GM12878 (cell line): ENCODE measurements at regions not wholly inside any gene's neighbourhood (a gene's known extent, or its start where the extent isn't known, plus 50 kb on each side); places are given as distances from the start of the nearest gene placed in this dataset.

Source experiments
- ATAC-seq: fragments of 200-7000 bp; cut with Tn5 transposase; 3 replicates; pipeline ENCODE4 v1.9.1; 2020; ENCODE audit warnings: mild to moderate bottlenecking, moderate library complexity
- BruUV-seq: library from RNA; stranded (reverse); fragments of 400-500 nt; replicated peaks from 2 replicates; lab custom pipeline; 2021; lab: Mats Ljungman, UMichigan
- CTCF ChIA-PET: fragments of 300-600 bp; sonication (Branson Sonifier 250); formaldehyde crosslinking; extraction: SDS; loops from one replicate; lab custom pipeline; 2021; ENCODE audit warnings: inconsistent platforms; lab: Yijun Ruan, JAX
- POLR2A ChIA-PET: fragments of 350-600 bp; formaldehyde crosslinking; extraction: SDS; loops from one replicate; lab custom pipeline; 2021; ENCODE audit warnings: inconsistent platforms; lab: Charles Lee
- RAD21 ChIA-PET: fragments of 300-600 bp; sonication (Branson Sonifier 250); formaldehyde crosslinking; loops from one replicate; lab custom pipeline; 2023; ENCODE audit warnings: antibody characterized with exemption; ENCODE audit not compliant: unreplicated experiment; lab: Charles Lee
- SMC1A ChIA-PET: fragments of 300-600 bp; sonication (Branson Sonifier 250); formaldehyde crosslinking; loops from one replicate; lab custom pipeline; 2023; ENCODE audit not compliant: unreplicated experiment, uncharacterized antibody; lab: Charles Lee
- DNase-seq: peaks from one replicate; pipeline ENCODE4 v3.0.0-alpha.2; 2011; ENCODE audit warnings: low read depth, low spot score
- FAIRE-seq: peaks from 3 replicates; lab custom pipeline; 2011; peaks lifted over from hg19 to GRCh38; lab: Jason Lieb, UNC
- H2AFZ ChIP-seq: 2 replicates; pipeline ENCODE4 v1.6.0; 2011; ENCODE audit warnings: low read depth, low read length, control low read depth; ENCODE audit not compliant: control insufficient read depth
- H3K27ac ChIP-seq: 2 replicates; pipeline ENCODE4 v1.5.1; 2011; ENCODE audit warnings: control low read depth; ENCODE audit not compliant: control insufficient read depth, insufficient read depth
- H3K27me3 ChIP-seq, 2 experiments: replicated peaks in 1 of 2; 2 replicates each; pipeline versions ENCODE4 v1.6.0 to v1.6.1; 2011; ENCODE audit warnings: low read length in 1 of 2; ENCODE audit not compliant: control insufficient read depth in 2 of 2, insufficient read depth in 2 of 2
- H3K36me3 ChIP-seq, 2 experiments: 2 replicates each; pipeline ENCODE4 v1.5.1; 2011; ENCODE audit warnings: low read length in 1 of 2; ENCODE audit not compliant: control insufficient read depth in 2 of 2, insufficient read depth in 2 of 2
- H3K4me1 ChIP-seq: 2 replicates; pipeline ENCODE4 v1.6.1; 2011; ENCODE audit warnings: mild to moderate bottlenecking, low read length, moderate library complexity, mixed read lengths; ENCODE audit not compliant: control insufficient read depth, insufficient read depth
- H3K4me2 ChIP-seq: 2 replicates; pipeline ENCODE4 v1.6.0; 2011; ENCODE audit warnings: control low read depth; ENCODE audit not compliant: control insufficient read depth, insufficient read depth
- H3K4me3 ChIP-seq: fragments of 200-600 bp; sonication (generic); 2 replicates; pipeline ENCODE4 v1.5.1; 2016
- H3K79me2 ChIP-seq: 2 replicates; pipeline ENCODE4 v1.6.0; 2011; ENCODE audit warnings: low read length; ENCODE audit not compliant: control insufficient read depth, insufficient read depth
- H3K9ac ChIP-seq: 2 replicates; pipeline ENCODE4 v1.8.0; 2011; ENCODE audit warnings: low read length, control low read depth, mixed read lengths; ENCODE audit not compliant: control insufficient read depth, insufficient read depth
- H3K9me3 ChIP-seq: replicated peaks from 3 replicates; pipeline ENCODE4 v1.5.1; 2011; ENCODE audit warnings: mild to moderate bottlenecking, low read length; ENCODE audit not compliant: control insufficient read depth, insufficient read depth
- H4K20me1 ChIP-seq: 2 replicates; pipeline ENCODE4 v1.6.0; 2011; ENCODE audit not compliant: control insufficient read depth, insufficient read depth
- CBX5 ChIP-seq: sonication (generic); IDR thresholded peaks from 2 replicates; pipeline ENCODE4 v1.6.1; 2016; ENCODE audit warnings: low read depth, moderate library complexity, mild to moderate bottlenecking, inconsistent platforms
- CHD2 ChIP-seq: IDR thresholded peaks from 2 replicates; pipeline ENCODE4 v1.6.1; 2011; ENCODE audit warnings: low read depth, low read length, improper control_type of control experiment, borderline replicate concordance
- FOXK2 ChIP-seq: fragments of 450-650 bp; IDR thresholded peaks from 2 replicates; pipeline ENCODE4 v1.6.1; 2017; ENCODE audit warnings: mild to moderate bottlenecking, moderate library complexity
- HDGF ChIP-seq: fragments of 450-650 bp; IDR thresholded peaks from 2 replicates; pipeline ENCODE4 v1.6.1; 2016; ENCODE audit warnings: antibody characterized with exemption
- KAT2A ChIP-seq: conservative IDR thresholded peaks from 2 replicates; pipeline ENCODE4 v1.6.1; 2011; ENCODE audit warnings: low read depth, low read length; ENCODE audit not compliant: control insufficient read depth
- MLLT1 ChIP-seq: fragments of 450-650 bp; IDR thresholded peaks from 2 replicates; pipeline ENCODE4 v1.6.1; 2016; ENCODE audit warnings: mild to moderate bottlenecking
- PAX8 ChIP-seq: fragments of 450-650 bp; IDR thresholded peaks from 2 replicates; pipeline ENCODE4 v1.6.1; 2017; ENCODE audit warnings: mild to moderate bottlenecking, moderate library complexity
- RUNX3 ChIP-seq: IDR thresholded peaks from 2 replicates; pipeline ENCODE4 v1.6.1; 2012; ENCODE audit warnings: low read length, inconsistent platforms
- SIX5 ChIP-seq: IDR thresholded peaks from 2 replicates; pipeline ENCODE4 v1.6.1; 2011; ENCODE audit warnings: mild to moderate bottlenecking, low read depth, low read length, moderate library complexity; ENCODE audit not compliant: severe bottlenecking
- SMAD1 ChIP-seq: fragments of 450-650 bp; IDR thresholded peaks from 2 replicates; pipeline ENCODE4 v1.6.1; 2018; ENCODE audit warnings: mild to moderate bottlenecking, low read depth; ENCODE audit not compliant: partially characterized antibody
- STAT1 ChIP-seq: fragments of 450-650 bp; conservative IDR thresholded peaks from 2 replicates; pipeline ENCODE4 v1.6.1; 2014; ENCODE audit warnings: antibody characterized with exemption, mild to moderate bottlenecking
- TAF1 ChIP-seq: IDR thresholded peaks from 2 replicates; pipeline ENCODE4 v1.6.1; 2011; ENCODE audit warnings: mild to moderate bottlenecking, low read depth, low read length, borderline replicate concordance
- TCF3 ChIP-seq: IDR thresholded peaks from 2 replicates; pipeline ENCODE4 v1.6.1; 2012; ENCODE audit warnings: low read depth, mild to moderate bottlenecking, low read length, borderline replicate concordance; ENCODE audit not compliant: insufficient read depth
- ZBTB40 ChIP-seq: fragments of 450-650 bp; IDR thresholded peaks from 2 replicates; pipeline ENCODE4 v1.6.1; 2016; ENCODE audit warnings: mild to moderate bottlenecking, moderate library complexity, borderline replicate concordance
- ZNF24 ChIP-seq: fragments of 450-650 bp; IDR thresholded peaks from 2 replicates; pipeline ENCODE4 v1.6.1; 2017; ENCODE audit warnings: antibody characterized with exemption, mild to moderate bottlenecking
- ZNF384 ChIP-seq: IDR thresholded peaks from 2 replicates; pipeline ENCODE4 v1.6.1; 2012; ENCODE audit warnings: low read depth, mild to moderate bottlenecking, low read length, improper control_type of control experiment, borderline replicate concordance
- ZNF622 ChIP-seq: fragments of 450-650 bp; IDR thresholded peaks from 2 replicates; pipeline ENCODE4 v1.6.1; 2017; ENCODE audit warnings: mild to moderate bottlenecking, inconsistent platforms
- WGBS: methylation state at CpG from one replicate; pipeline ENCODE4 v1.1.6; 2016; ENCODE audit warnings: low lambda C conversion rate; ENCODE audit not compliant: insufficient replicate concordance, insufficient coverage; ENCODE audit errors: missing lambda C conversion rate; 5-methylcytosine and 5-hydroxymethylcytosine counted together
- in situ Hi-C: fragments of 300-500 bp; cut with MboI; formaldehyde crosslinking; loops from 9 replicates; pipeline ENCODE4 v1.14.3; 2018; ENCODE audit warnings: mixed read lengths
- intact Hi-C: fragments of 100-400 bp; cut with micrococcal nuclease; formaldehyde crosslinking; loops from one replicate; pipeline ENCODE4 v1.14.2; 2022; ENCODE audit not compliant: unreplicated experiment
- TF ChIP-seq, protein P1 (sequence below): fragments of 450-650 bp; IDR thresholded peaks from 2 replicates; pipeline ENCODE4 v1.6.1; 2017; ENCODE audit warnings: antibody characterized with exemption, mild to moderate bottlenecking, moderate library complexity

DNA sequence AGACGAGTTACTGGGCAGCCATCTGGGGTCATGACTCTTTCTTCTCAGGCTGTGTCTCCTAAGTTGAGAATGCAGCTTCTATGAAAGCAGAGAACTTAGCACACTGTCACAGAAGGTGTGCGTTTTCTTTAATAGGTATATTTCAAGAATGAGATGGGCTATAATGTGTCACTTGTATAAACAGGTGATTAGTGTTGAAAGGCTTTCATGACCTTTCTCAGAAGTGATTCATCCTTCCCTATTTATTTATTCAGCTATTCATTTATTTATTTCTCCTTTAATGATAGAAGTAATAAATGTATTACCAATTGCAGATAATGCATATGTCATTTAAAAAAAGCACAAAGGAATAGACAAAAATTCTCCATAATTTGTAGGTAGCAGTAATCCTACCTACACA is 157.2 kb upstream of the COL21A1 start:
- CTCF ChIA-PET, result no interaction called here
- no peaks in the 10 kb centered on the region; the same call in 2 of the 3 replicates for H3K9me3 ChIP-seq
- no peaks in the 10 kb centered on the region for H3K79me2 ChIP-seq
- POLR2A ChIA-PET, result no interaction called here
- no peak overlapping the region for H2AFZ ChIP-seq
- no peaks in the 10 kb centered on the region for H3K4me1 ChIP-seq
- no peak overlapping the region for H3K4me3 ChIP-seq
- SMC1A ChIA-PET, result interaction anchor here (0.5 to 0.8 kb wide), 2 partner anchors 145 to 256 kb away, joined by 3 read pairs; no protein-coding TSS in a partner anchor
- H3K27me3 ChIP-seq, result no peaks in the 10 kb centered on the region
- no peaks in the 10 kb centered on the region for H4K20me1 ChIP-seq
- BruUV-seq, result no TSS peak
- DNase-seq, result no peak
- H3K4me2 ChIP-seq, result no peak overlapping the region
- no peak for ATAC-seq
- TF ChIP-seq ZNF24, result no peak
- TF ChIP-seq SMAD1, result no peak
- no peak for TF ChIP-seq ZBTB40
- TF ChIP-seq CBX5, result no peak
- no peak for TF ChIP-seq MLLT1
- TF ChIP-seq FOXK2, result no peak
- no peak for TF ChIP-seq PAX8
- TF ChIP-seq HDGF, result no peak
- TF ChIP-seq TAF1, result no peak
- no peak for TF ChIP-seq ZNF622
- TF ChIP-seq, protein P1, sequence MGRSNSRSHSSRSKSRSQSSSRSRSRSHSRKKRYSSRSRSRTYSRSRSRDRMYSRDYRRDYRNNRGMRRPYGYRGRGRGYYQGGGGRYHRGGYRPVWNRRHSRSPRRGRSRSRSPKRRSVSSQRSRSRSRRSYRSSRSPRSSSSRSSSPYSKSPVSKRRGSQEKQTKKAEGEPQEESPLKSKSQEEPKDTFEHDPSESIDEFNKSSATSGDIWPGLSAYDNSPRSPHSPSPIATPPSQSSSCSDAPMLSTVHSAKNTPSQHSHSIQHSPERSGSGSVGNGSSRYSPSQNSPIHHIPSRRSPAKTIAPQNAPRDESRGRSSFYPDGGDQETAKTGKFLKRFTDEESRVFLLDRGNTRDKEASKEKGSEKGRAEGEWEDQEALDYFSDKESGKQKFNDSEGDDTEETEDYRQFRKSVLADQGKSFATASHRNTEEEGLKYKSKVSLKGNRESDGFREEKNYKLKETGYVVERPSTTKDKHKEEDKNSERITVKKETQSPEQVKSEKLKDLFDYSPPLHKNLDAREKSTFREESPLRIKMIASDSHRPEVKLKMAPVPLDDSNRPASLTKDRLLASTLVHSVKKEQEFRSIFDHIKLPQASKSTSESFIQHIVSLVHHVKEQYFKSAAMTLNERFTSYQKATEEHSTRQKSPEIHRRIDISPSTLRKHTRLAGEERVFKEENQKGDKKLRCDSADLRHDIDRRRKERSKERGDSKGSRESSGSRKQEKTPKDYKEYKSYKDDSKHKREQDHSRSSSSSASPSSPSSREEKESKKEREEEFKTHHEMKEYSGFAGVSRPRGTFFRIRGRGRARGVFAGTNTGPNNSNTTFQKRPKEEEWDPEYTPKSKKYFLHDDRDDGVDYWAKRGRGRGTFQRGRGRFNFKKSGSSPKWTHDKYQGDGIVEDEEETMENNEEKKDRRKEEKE, result no peak
- TF ChIP-seq CHD2, result no peak
- TF ChIP-seq STAT1, result no peak
- no peak for TF ChIP-seq TCF3
- TF ChIP-seq KAT2A, result no peak
- no peak for TF ChIP-seq SIX5
- no peak for TF ChIP-seq RUNX3
- TF ChIP-seq ZNF384, result no peak
- H3K9ac ChIP-seq, result no peak overlapping the region
- 92% methylated on average over 2 of the region's 2 CpGs for WGBS
- no peak for FAIRE-seq
- no peak overlapping the region for H3K27ac ChIP-seq
- intact Hi-C loops, result no loop called here
- in situ Hi-C loops, result no loop called here
- no peaks in the 10 kb centered on the region for H3K36me3 ChIP-seq
- RAD21 ChIA-PET, result no interaction called here
